ENCODE measurements at regions not wholly inside any gene's neighbourhood (a gene's known extent, or its start where the extent isn't known, plus 50 kb on each side); places are given as distances from the start of the nearest gene placed in this dataset.
"Not testable (repeated sequence)": the region's sequence is repeated elsewhere in the genome, so short reads cannot be mapped to it uniquely, and the experiment has no call there.

DNA sequence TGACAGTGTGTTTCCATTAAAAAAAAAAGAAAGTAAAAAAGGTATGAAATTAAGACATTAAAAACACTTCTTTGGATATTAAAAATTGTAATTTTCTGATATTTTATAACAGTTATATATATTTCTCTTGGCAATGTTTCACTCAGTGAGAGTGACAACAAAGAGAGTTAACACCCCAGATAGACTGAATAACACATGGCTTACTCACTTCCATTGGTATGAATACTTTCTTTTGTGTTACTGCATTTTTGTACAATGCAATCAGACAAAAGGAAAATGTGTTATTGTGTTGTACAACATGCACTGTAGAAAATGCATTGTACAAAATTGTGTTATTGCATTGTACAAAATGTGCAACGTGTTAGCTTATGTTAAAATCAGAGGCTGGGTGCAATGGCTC is 676.6 kb upstream of the AMELY start:
- intact Hi-C loops (cut with micrococcal nuclease); H3K27me3 ChIP-seq (ENCODE audit: low read depth); H3K4me1 ChIP-seq; H3K9me3 ChIP-seq (replicated peaks); H3K4me3 ChIP-seq; DNase-seq; H3K27ac ChIP-seq (replicated peaks); H3K36me3 ChIP-seq: not testable (repeated sequence)

GRCh38 chrY:7562541-7562940 is 651.0 kb upstream of the AMELY start:
- intact Hi-C loops (cut with micrococcal nuclease), result no loop called here
- no peaks in the 10 kb centered on the region for H3K27me3 ChIP-seq (ENCODE audit: low read depth)

GRCh38 chrY:7557675-7558074 is 646.1 kb upstream of the AMELY start:
- no peak overlapping the region for H3K27ac ChIP-seq (replicated peaks)
- no peaks in the 10 kb centered on the region for H3K4me1 ChIP-seq
- no peak overlapping the region for H3K4me3 ChIP-seq
- intact Hi-C loops (cut with micrococcal nuclease), result no loop called here
- no peak for TF ChIP-seq CTCF (IDR thresholded peaks at IDR 0.05; ENCODE audit: borderline replicate concordance)
- no peak for DNase-seq
- no peaks in the 10 kb centered on the region for H3K27me3 ChIP-seq (ENCODE audit: low read depth)
- no peaks in the 10 kb centered on the region for H3K9me3 ChIP-seq (replicated peaks)
- no peaks in the 10 kb centered on the region for H3K36me3 ChIP-seq

More at GRCh38 chrY:7562541-7562940, 651.0 kb upstream of the AMELY start:
- no peaks in the 10 kb centered on the region for H3K4me1 ChIP-seq
- H3K4me3 ChIP-seq, result no peak overlapping the region
- no peak overlapping the region for H3K27ac ChIP-seq (replicated peaks)
- no peaks in the 10 kb centered on the region for H3K36me3 ChIP-seq
- DNase-seq, result no peak
- H3K9me3 ChIP-seq (replicated peaks), result no peaks in the 10 kb centered on the region
- TF ChIP-seq CTCF (IDR thresholded peaks at IDR 0.05; ENCODE audit: borderline replicate concordance), result no peak

DNA sequence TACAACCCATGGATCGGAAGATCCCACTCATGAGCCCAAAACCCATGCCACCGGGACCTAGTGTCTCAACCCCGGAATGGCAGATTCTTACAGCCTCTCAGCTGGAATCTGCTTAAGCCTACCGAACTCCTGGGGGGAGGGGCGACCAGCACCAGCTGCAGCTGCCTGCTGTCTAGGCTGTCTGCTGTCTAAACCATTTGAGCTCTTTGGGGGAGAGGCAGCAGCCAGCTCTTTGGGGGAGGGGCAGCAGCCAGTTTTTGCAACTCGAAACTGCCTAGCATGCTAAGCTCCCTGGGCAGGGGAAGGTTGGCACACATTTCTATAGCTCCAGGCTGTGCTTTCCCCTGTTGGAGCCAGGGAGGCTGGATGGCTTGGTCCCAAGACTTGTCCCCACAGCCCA is 643.5 kb upstream of the AMELY start:
- intact Hi-C loops (cut with micrococcal nuclease), result no loop called here
- no peaks in the 10 kb centered on the region for H3K27me3 ChIP-seq (ENCODE audit: low read depth)
- no peak for TF ChIP-seq CTCF (IDR thresholded peaks at IDR 0.05; ENCODE audit: borderline replicate concordance)

GRCh38 chrY:7545060-7545459 is 633.5 kb upstream of the AMELY start:
- Histone ChIP-seq H3K27ac (replicated peaks) (no peak overlapping the region), H3K4me3 (no peak overlapping the region), H3K4me1 (no peaks in the 10 kb centered on the region), H3K9me3 (replicated peaks) (no peaks in the 10 kb centered on the region), H3K36me3 (no peaks in the 10 kb centered on the region), H3K27me3 (ENCODE audit: low read depth) (no peaks in the 10 kb centered on the region)
- TF ChIP-seq CTCF (IDR thresholded peaks at IDR 0.05; ENCODE audit: borderline replicate concordance), result no peak
- DNase-seq, result no peak
- intact Hi-C loops (cut with micrococcal nuclease), result no loop called here

More for the DNA sequence above, 643.5 kb upstream of the AMELY start:
- no peaks in the 10 kb centered on the region for H3K36me3 ChIP-seq
- H3K4me3 ChIP-seq, result no peak overlapping the region
- H3K9me3 ChIP-seq (replicated peaks), result no peaks in the 10 kb centered on the region
- H3K4me1 ChIP-seq, result no peaks in the 10 kb centered on the region
- H3K27ac ChIP-seq (replicated peaks), result no peak overlapping the region
- DNase-seq, result no peak

- H3K27ac ChIP-seq (replicated peaks), result no peak overlapping the region
- intact Hi-C loops (cut with micrococcal nuclease), result no loop called here
- no peak for TF ChIP-seq CTCF (IDR thresholded peaks at IDR 0.05; ENCODE audit: borderline replicate concordance)
- no peak for DNase-seq
- H3K36me3 ChIP-seq, result no peaks in the 10 kb centered on the region
- no peaks in the 10 kb centered on the region for H3K27me3 ChIP-seq (ENCODE audit: low read depth)
- H3K4me1 ChIP-seq, result no peaks in the 10 kb centered on the region
- H3K4me3 ChIP-seq, result no peak overlapping the region
- H3K9me3 ChIP-seq (replicated peaks), result no peaks in the 10 kb centered on the region
These were observed 632.7 kb upstream of the AMELY start for GRCh38 chrY:7544172-7544770.
